GM12892 (cell line): ENCODE measurements at regions not wholly inside any gene's neighbourhood (a gene's known extent, or its start where the extent isn't known, plus 50 kb on each side); places are given as distances from the start of the nearest gene placed in this dataset.

Experiments used
- POLR2A ChIP-seq: IDR thresholded peaks from 2 replicates; pipeline ENCODE4 v1.6.1; 2011; ENCODE audit warnings: low read depth, low read length, control low read depth
- POLR2AphosphoS5 ChIP-seq: IDR thresholded peaks from 2 replicates; pipeline ENCODE4 v1.6.1; 2011; ENCODE audit warnings: low read depth, low read length, control low read depth
- TAF1 ChIP-seq: IDR thresholded peaks from 2 replicates; pipeline ENCODE4 v1.6.1; 2011; ENCODE audit warnings: low read depth, mild to moderate bottlenecking, control low read depth, low read length, borderline replicate concordance

DNA sequence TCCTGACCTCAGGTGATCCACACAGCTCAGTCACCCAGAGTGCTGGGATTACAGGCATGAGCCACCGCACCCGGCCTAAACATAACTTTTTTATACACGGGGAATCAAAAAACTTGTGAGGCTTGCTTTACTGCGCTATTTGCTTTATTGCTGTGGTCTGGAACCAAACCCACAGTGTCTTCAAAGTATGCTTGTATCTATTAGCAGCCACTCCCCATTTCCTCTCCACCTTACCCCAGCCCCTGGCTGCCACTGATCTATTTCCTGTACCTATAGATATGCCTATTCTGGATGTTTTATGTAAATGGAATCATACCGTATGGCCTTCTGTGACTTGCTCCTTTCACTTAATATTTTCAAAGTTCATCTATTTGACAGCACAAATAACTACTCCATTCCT lies 233.4 kb downstream of the BMP4 start:
- TF ChIP-seq POLR2A (no peak), TAF1 (no peak), POLR2AphosphoS5 (no peak)
